SW 1271 (cell line): ENCODE measurements at regions not wholly inside any gene's neighbourhood (a gene's known extent, or its start where the extent isn't known, plus 50 kb on each side); places are given as distances from the start of the nearest gene placed in this dataset.
"Not testable (repeated sequence)": the region's sequence is repeated elsewhere in the genome, so short reads cannot be mapped to it uniquely, and the experiment has no call there.

Source experiments
- DNase-seq, 2 experiments: peaks; one replicate each; lab custom pipeline; 2025; lab: John Stamatoyannopoulos, UW

DNA sequence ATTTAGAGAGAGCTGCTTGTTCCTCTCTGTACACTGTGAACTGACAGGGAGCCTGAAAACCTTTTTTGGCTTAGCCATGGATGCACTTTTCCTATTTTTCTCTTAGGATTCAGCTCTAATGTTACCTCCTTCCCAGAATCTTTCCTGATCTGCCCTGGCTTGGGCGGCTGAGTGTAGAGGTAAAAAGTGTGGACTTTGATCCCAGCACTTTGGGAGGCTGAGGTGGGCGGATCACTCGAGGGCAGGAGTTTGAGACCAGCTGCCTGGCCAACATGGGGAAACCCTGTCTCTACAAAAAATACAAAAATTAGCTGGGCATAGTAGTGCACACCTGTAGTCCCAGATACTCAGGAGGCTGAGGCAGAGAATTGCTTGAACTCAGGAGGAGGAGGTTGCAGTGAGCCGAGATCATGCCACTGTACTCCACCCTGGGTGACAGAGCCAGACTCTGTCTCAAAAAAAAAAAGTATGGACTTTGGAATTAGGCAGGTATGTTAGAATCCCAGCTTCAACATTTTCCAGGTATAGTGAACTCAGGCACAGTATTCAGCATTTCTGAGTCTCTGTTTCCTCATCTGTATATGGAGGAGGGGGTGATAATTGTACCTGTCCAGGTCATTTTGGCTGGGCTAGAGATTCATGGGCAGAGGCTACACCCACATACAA lies 212.5 kb upstream of the EEF2KMT start:
- DNase-seq, result no peak

DNA sequence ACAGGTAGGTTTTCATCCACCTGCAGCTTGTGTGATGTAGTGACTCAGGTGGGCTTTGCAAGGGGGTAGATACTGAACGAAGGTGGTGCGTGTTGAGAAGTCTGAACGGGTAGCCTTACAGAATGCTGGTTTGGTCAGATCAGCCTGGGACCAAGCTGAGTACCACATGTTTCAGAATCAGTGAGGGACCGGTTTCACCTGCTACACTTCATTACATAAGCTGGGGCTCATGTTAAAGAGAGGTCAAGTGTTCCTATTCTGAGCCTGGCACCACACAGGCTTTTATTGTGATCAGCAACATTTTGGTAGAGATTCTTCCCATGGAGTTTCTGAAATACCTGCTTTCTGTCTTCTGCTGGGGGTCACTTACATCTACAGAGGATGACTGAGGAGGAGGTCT lies 207.4 kb upstream of the EEF2KMT start:
- no peak for DNase-seq

DNA sequence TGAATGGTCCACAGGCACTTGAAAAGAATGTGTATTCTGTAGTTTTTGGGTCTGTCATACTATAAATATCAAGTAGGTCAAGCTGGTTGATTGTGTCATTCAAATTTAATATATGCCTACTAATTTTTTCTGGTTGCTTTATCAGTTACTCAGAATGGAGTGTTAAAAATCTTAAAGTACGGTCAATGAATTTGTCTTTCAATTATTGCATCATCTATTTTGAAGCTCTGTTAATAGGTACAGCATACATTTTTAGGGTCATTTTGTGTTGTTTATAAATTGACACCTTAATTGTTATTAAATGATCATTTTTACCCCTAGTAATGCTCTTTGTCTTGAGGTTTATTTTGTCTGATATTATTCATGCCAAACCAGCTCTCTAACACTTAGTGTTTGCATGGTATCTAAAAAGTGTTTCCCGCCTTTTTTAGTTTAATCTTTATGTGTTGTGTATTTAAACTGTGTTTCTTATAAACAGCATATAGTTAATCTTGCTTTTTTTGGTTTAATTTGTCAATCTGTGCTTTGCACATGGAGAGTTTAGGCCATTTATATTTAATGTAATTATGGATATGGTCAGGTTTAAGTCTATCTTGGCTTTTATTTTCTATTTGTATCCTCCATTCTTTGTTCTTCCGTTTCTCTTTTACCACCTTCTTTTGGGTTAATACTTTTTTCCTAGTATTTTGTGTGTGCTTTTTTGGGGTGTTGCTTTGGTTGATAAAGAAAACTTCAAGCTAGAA lies 204.9 kb upstream of the EEF2KMT start:
- DNase-seq, result no peak

DNA sequence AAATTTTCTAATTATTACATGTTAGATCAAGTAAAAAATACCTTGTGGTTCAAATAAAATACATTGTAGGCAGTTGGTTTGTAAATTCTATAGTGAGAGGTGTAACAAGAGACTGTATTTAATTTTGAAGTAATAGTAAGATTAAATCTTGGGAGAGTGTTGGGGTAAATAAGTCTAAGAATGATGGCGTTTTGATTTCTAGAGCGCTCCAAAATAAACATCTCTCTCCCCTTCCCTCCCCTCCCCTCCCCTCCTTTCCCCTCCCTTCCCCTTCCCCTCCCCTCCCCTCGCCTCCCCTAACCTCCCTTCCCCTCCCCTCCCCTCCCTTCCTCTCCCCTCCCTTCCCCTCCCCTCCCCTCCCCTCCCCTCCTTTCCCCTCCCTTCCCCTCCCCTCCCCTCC lies 200.6 kb upstream of the EEF2KMT start:
- DNase-seq, result no peak

DNA sequence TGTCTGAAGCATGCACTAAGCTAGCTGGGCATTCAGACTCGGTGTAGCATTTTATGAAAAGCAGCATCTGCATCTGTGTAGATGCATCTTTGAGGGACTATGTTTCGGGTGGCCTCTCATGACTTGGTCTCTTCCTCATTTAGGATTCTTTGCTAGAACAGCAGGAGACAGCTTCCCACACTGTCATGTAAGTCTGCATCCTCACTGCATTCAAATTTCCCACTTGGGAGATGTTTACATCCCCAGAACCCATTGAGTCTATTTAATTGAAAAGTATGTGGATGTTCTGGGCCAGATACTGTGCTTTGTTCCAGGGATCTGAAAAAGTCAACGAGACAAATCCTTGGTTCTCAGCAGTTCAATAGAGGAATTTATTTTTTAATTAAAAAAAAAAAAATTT lies 198.6 kb upstream of the EEF2KMT start:
- no peak for DNase-seq

DNA sequence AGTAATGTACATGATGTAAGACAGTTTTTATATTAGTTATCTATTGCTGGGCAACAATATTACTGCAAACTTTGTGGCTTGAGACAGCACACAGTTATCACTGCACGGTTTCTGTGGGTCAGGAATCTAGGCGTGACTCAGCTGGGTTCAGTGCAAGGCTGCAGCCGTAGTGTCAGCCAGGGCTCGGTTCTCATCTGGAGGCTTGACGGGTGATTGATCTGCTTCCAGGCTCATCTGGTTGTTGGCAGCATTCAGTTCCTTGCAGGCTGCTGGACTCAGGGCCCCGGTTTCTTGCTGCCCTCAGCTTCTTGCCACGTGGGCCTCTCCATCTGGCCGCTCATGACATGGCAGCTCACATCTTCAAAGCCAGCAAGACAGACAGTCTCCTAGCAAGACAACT lies 197.7 kb upstream of the EEF2KMT start:
- DNase-seq, result not testable (repeated sequence)

DNA sequence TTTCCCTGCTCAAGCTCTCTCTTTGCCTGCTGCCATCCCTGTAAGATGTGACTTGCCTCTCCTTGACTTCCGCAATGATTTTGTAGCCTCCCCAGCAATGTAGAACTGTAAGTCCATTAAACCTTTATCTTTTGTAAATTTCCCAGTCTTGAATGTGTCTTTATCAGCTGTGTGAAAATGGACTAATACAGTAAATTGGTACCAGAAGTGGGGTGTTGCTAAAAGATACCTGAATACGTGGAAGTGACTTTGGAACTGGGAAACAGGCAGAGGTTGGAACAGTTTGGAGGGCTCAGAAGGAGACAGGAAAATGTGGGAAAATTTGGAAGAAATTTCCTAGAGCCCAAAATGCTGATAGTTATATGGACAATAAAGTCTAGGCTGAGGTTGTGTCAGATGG lies 184.6 kb upstream of the EEF2KMT start:
- DNase-seq, result not testable (repeated sequence)

DNA sequence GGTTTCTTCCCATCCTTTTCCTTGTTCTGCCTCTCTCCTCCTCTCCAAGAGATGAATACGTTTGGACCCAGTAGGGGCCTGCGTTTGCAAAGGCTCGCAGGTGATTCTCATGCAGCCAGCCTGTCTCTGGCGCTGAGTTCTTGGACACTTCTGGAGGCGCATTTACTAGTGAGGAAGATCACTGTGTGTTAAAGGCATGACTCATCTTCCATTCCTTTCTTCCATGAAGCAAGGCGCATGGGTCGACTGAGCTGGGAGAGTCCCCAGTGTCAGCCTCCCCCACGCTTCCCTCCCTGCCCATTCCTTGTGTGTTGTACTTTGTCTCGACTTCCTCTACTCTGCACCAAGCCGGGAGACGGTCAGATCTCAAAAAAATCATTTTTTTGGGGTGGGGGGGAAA lies 159.9 kb upstream of the EEF2KMT start:
- no peak for DNase-seq

DNA sequence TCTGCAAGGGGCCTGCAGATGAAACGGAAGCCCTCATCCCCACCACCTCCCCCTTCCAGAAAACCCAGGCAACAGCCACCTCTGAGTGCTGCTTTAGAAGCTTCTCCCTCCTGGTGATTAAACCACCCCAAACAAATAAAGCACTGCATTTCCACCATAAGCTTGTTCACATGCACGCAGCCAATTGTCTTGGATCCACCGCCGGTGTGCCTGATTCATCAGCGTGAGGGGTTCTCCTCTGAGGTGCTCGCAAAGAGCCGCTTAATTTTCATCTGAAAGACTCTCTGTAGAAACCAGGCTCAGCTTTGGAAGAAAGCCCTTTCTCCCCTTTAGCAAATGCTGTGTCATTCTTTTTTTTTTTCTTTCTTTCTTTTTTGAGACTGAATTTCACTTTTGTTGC lies 155.2 kb upstream of the EEF2KMT start:
- DNase-seq, result no peak

DNA sequence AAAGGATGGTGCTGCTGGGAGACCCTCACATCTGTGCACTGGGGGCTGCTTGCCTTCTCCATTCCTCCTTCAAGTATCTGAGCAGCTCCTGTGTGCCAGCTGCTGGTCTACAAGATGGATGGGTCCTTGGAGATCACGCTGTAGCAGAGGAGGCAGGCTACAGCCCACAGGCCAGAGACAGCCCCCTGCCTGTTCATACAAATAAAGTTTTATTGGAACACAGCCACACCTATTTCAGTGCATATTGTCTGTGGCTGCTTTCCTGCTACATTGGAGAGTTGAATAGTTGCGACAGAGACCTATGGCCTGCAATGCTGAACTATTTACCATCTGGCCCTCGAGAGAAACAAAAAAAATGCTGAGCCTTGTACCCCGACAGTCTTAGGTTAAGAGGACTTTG lies 149.8 kb upstream of the EEF2KMT start:
- DNase-seq, result not testable (repeated sequence)

DNA sequence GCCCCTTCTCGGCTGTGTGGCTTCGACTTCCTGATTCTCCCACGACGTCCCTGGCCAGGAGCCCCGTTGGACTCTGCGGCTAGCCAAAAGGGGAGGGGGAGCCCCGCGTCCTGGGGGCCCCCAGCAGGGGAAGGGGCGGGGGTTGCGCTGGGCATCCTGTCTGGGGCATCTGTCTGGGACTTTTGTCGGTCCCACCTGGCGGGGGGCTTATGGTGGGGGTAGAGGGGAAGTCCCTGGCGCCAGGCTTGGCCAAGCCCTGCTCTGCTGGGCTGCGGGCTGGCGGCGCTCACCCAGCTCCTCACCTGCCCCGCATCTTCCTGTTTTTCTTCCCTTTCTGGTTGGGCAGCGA lies 142.7 kb upstream of the EEF2KMT start:
- not testable (repeated sequence) for DNase-seq

DNA sequence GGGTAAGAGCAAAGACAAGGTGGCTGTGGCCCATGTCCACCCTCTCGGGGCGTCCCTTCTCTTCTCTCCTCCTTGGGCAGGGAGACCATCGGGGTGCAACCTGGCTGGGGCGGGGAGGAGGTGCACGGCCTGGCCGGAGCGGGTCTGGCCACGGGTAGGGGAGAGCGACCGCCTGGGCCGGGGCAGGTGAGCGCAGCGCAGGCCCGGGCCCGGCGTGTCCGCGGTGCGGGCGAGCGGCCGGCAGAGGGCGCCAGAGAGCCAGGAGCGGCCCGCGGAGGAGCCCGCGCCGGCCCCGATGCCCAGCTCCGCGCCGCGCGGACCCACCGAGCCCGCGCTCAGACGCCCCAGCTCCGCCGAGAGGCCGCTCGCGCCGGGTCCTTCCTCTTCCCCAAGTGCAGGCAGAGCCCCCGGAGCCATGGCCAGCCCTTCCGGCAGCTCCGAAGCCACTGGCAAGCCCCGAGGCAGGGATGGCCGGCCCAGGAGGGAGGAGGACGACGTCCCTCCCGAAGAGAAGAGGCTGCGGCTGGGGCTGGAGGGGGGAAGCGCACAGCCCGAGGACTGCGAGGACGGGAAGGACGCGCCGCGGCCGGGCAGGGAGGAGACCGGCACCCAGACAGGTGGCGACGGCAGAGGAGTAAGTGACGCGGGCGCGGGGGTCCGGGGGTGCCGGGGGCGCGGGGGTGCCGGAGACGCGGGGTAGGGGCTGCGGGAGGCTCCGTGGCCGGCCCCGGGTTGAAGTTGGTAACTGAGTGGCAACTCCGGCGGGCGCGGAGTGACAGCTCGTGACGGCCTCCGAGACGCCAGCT lies 142.1 kb upstream of the EEF2KMT start:
- not testable (repeated sequence) for DNase-seq

DNA sequence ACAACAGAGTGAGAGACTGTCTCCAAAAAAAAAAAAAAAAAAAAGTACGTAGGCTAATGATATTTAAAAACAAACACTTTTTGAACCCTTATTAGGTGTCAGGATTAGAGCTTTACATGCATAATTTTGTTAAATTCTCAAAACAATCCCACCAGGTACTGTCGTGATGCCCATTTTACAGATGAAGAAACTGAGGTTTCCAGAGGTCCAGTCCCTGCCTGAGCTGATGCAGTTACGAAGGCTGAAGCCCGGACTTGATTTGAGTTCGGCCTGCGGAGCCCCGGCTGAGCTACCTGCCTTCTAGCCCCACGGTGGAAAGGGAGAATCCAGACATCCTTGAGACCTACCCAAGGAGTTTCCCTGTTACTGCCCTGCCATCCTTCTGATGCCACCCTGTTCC lies 137.5 kb upstream of the EEF2KMT start:
- DNase-seq, result no peak

DNA sequence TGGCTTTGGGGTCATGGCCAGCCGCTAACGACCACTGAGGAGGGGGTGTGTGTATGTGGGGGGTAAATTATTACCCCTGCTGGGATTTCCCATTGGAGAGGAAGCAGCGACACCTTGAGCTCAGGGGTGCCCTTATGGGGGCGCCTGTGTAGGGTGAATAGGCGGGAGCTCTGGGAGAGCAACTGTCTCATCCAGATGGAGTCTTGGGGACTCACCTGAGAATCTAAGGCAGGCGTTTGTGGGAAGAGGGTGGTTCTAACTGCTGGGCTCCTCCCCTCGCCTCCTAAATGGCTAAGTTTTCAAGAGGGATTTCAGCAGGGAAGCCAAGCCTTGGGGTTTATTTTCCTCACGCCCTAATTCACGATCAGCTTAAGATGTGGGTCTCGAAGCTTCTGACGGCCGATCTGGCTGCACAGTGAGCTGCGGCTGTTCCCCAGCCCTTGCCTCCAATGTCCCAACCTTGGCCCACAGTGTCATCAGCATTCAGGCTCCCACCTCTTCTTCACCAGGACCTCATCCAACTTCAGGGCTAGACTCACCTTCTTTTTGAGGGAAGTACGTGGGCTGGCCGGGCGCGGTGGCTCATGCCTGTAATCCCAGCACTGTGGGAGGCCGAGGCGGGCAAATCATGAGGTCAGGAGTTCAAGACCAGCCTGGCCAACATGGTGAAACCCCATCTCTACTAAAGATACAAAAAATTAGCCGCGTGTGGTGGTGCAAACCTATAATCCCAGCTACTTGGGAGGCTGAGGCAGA lies 136.9 kb upstream of the EEF2KMT start:
- DNase-seq, result no peak

DNA sequence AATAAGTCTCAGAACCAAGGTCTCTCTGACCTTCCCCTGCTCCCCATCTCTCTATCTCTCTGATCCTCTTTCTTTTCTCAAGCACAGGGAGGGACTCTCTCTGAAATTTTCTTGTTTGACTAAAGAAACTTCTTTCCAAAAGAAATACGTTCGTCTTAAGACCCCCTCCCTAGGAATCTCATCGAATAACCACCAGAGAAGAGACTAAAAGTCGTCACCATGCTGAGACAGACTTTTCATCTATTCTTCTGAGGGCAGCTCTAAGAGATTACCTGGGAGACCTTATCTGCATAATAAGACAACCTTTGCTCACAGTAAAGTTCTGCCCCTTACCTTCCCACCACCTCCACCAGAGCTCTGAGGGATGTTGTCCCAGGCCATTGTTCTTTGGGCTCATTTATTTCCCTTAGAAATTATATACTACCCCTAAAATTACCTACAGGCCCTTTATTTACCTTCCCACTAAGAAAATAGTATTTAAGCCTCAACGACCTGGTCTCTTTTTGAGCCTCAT lies 133.7 kb upstream of the EEF2KMT start:
- DNase-seq, result no peak

DNA sequence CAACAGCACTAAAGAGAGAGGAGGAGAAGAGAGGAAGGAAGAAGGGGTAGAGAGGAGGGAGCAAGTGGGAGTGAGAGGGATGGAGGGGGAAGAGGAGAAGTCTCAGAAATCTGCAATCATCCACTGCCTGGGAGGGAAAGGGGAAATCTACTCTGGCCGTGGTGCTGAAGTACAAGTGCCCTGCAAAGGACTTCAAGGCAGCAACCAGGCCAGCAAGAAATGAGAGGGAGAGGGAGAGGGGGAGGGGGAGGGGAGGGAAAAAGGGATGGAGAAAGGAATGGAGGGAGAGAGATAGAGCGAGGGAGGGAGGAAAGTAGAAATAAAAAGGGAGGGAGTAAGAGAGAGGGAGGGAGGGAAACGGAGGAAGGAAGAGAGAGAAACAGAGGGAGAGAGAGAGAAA lies 130.8 kb upstream of the EEF2KMT start:
- no peak for DNase-seq

DNA sequence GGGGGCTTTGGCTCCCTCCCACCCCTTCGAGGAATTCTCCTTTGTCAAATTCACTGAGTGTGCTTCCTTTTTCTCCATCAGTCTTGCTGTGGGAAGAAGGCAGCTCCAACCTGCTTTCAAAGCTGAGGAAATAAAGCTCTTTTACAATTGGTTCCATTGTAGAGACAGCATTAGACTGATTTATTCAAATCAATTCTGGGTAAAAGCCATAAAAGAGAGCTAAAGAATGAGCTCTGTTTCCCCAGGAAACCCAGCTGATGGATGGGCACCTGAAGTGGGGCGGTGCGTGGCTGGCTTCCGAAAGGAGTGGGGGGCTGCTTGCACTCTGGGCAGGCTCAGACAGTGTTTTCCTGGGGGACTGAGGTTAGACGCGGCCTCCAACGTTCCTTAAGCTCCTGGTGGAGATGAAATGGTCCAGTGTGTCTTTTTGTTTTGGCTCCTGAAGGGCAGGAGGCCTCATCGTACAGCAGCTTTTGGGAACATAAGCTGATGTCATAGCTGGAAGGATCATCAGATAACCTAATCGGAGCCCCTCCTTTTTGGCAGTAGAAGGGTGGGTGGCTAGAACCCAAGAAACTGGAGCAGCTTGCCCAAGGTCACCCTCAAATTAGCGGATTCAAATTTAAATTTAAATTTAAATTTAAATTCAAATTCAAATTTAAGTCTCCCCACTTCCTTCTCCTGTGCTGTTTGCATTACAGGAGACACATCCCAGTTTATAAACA lies 128.5 kb upstream of the EEF2KMT start:
- DNase-seq, result no peak

DNA sequence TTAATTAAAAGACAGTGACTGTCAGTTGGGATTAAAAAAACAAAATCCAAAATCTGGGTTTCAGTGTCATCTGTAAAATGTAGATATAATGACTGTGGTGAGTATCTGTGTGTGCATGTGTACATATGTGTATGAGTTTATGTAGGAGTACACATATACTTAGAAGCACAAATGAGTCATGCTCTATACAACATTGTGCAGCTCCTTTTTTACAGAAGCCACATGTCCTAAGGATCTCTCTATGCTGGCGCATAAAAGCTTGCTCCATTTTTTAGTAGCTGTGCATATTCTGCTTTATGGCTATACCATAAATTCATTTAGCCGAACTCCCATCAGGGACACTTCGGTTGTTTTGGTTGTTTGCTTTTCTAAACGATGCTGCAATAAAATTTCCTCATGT lies 125.2 kb upstream of the EEF2KMT start:
- no peak for DNase-seq

DNA sequence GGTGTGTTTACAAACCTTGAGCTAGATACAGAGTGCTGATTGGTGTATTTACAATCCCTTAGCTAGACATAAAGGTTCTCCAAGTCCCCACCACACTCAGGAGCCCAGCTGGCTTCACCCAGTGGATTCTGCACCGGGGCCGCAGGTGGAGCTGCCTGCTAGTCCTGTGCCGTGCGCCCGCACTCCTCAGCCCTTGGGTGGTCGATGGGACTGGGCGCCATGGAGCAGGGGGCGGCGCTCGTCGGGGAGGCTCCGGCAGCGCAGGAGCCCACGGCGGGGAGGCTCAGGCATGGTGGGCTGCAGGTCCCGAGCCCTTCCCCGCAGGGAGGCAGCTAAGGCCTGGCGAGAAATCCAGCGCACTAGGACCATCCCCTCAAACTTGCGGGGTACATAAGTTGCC lies 124.2 kb upstream of the EEF2KMT start:
- not testable (repeated sequence) for DNase-seq

DNA sequence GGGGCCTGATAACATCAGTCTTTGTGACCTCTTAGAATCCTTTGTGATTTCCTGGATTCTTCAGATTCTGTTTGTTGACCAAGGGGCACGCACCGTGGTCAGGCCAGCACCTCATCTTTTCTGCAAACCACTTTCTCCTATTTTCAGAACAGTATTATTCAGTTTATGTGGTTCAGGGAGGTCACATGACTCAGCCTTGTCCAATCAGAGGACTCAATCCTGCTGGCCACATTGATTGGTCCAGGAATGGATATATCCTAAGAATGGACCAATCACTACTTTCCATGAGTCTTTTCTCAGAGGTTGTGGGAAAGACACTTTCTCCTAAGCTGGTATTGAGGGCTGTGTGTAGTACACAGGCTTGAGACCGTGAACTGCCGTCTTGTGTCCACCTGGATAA lies 123.1 kb upstream of the EEF2KMT start:
- DNase-seq, result no peak

DNA sequence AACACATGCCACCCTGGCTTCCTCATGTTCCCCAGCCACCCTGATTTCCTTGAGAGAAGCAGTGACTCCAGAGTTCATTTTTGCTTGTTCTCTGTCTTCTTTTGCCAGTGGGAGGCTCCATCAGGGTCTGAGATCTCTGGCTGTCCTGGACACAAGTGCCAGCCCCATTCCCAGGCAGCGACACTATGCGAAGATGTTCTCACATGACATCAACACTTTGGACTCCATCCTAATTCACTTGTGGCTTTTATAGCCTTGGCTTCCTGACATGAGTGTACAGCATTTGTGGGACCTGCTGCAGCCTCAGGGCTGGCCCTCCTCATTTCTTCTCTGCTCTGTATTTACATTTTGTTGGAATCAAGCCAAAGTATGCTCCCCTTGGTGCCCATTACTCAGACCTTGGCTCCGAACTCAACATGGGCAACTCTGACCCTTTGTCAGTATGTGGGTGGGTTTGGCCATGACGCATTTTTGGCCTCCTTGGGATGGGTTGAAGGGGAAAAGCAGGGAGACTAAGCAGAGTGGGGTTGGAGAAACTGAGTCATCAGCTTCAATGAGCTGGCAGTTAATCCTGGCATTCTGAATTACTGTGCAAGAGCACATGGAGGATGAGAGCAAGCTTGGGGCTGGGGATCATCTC lies 119.0 kb upstream of the EEF2KMT start:
- DNase-seq, result no peak
